Endodermal cell (in vitro differentiated cells): ENCODE measurements at regions not wholly inside any gene's neighbourhood (a gene's known extent, or its start where the extent isn't known, plus 50 kb on each side); places are given as distances from the start of the nearest gene placed in this dataset.

Experiments used
- DNase-seq: peaks from one replicate; pipeline ENCODE4 v3.0.0-alpha.2; 2017
- H3K27ac ChIP-seq: 2 replicates; pipeline ENCODE4 v1.5.1; 2013; ENCODE audit warnings: mild to moderate bottlenecking, low read depth, low read length, moderate library complexity
- H3K27me3 ChIP-seq: 2 replicates; pipeline ENCODE4 v1.6.1; 2013; ENCODE audit warnings: mild to moderate bottlenecking, low read length, moderate library complexity; ENCODE audit not compliant: insufficient read depth, control insufficient read depth, poor library complexity, severe bottlenecking
- H3K36me3 ChIP-seq: 2 replicates; pipeline ENCODE4 v1.7.0; 2013; ENCODE audit warnings: mild to moderate bottlenecking, low read length, moderate library complexity; ENCODE audit not compliant: control insufficient read depth, insufficient read depth
- H3K4me1 ChIP-seq: one replicate; pipeline ENCODE4 v1.7.0; 2013; ENCODE audit warnings: low read length; ENCODE audit not compliant: control insufficient read depth, insufficient read depth
- H3K4me3 ChIP-seq: 2 replicates; pipeline ENCODE4 v1.5.1; 2013; ENCODE audit warnings: mild to moderate bottlenecking, low read length, moderate library complexity
- H3K9ac ChIP-seq: 2 replicates; pipeline ENCODE4 v1.6.1; 2013; ENCODE audit warnings: mild to moderate bottlenecking, low read length, moderate library complexity; ENCODE audit not compliant: poor library complexity, severe bottlenecking; ENCODE audit errors: extremely low read depth
- H3K9me3 ChIP-seq: 2 replicates; pipeline ENCODE4 v1.6.1; 2013; ENCODE audit warnings: mild to moderate bottlenecking, low read length, moderate library complexity; ENCODE audit not compliant: control insufficient read depth
- H3K27ac Mint-ChIP-seq: 2 replicates; pipeline ENCODE4 v1.8.0; 2020; ENCODE audit warnings: mixed read lengths
- H3K27me3 Mint-ChIP-seq: 2 replicates; pipeline ENCODE4 v1.8.0; 2021; ENCODE audit warnings: mild to moderate bottlenecking, mixed read lengths; ENCODE audit not compliant: insufficient read depth
- H3K36me3 Mint-ChIP-seq: 2 replicates; pipeline ENCODE4 v1.8.0; 2020; ENCODE audit warnings: low read depth, mixed read lengths
- H3K4me1 Mint-ChIP-seq: 2 replicates; pipeline ENCODE4 v1.8.0; 2020; ENCODE audit warnings: mixed read lengths
- H3K4me3 Mint-ChIP-seq: 2 replicates; pipeline ENCODE4 v1.8.0; 2020; ENCODE audit warnings: mild to moderate bottlenecking, moderate library complexity, mixed read lengths
- H3K9me3 Mint-ChIP-seq: 2 replicates; pipeline ENCODE4 v1.8.0; 2020; ENCODE audit warnings: mild to moderate bottlenecking, mixed read lengths
- WGBS, 2 experiments: methylation state at CpG; one replicate each; pipeline versions ENCODE4 v1.1.5 to v1.1.7; 2013; ENCODE audit warnings: missing lambda C conversion rate in 2 of 2, mixed read lengths in 1 of 2; ENCODE audit not compliant: insufficient coverage in 1 of 2, insufficient read length in 1 of 2; 5-methylcytosine and 5-hydroxymethylcytosine counted together
- TF ChIP-seq, protein P1 (sequence below): fragments of 200-600 bp; sonication (generic); conservative IDR thresholded peaks from 2 replicates; pipeline ENCODE4 v1.5.0; 2021; ENCODE audit warnings: antibody characterized with exemption, mild to moderate bottlenecking

DNA sequence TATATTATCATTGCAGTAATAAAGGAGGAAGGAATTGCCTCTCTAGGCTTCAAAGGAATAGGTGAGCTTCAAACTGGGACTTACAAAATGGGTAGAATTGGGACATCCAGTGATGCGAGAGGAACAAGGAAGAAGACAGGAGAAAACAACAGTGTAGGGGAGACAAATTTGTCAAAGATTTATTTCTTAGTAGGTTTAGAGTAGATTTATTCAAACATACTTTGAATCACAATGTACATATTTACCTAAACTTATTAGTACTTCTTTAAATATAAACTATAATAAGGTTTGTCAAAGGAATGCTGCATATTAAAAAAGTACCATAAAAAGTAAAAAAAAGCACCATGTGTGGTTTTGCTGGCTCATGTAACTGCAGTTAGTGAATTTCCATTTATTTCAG is 161.4 kb upstream of the CDH2 start:
- TF ChIP-seq, protein P1, sequence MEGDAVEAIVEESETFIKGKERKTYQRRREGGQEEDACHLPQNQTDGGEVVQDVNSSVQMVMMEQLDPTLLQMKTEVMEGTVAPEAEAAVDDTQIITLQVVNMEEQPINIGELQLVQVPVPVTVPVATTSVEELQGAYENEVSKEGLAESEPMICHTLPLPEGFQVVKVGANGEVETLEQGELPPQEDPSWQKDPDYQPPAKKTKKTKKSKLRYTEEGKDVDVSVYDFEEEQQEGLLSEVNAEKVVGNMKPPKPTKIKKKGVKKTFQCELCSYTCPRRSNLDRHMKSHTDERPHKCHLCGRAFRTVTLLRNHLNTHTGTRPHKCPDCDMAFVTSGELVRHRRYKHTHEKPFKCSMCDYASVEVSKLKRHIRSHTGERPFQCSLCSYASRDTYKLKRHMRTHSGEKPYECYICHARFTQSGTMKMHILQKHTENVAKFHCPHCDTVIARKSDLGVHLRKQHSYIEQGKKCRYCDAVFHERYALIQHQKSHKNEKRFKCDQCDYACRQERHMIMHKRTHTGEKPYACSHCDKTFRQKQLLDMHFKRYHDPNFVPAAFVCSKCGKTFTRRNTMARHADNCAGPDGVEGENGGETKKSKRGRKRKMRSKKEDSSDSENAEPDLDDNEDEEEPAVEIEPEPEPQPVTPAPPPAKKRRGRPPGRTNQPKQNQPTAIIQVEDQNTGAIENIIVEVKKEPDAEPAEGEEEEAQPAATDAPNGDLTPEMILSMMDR: no peak
- no peaks in the 10 kb centered on the region for H3K36me3 ChIP-seq
- H3K27ac ChIP-seq: no peak overlapping the region
- Mint-ChIP-seq H3K4me1 (no peaks in the 10 kb centered on the region), H3K4me3 (no peak overlapping the region), H3K27me3 (no peaks in the 10 kb centered on the region), H3K27ac (no peak overlapping the region), H3K9me3 (peaks cover 2% of the 10 kb centered on the region), H3K36me3 (peaks cover 1% of the 10 kb centered on the region)
- H3K9ac ChIP-seq: no peak overlapping the region
- 94% methylated on average over 1 of the region's 1 CpG; no CpG with 5 or more reads in 1 of the 2 experiments for WGBS, 2 experiments
- DNase-seq: no peak
- peaks cover 7% of the 10 kb centered on the region for H3K9me3 ChIP-seq
- H3K4me3 ChIP-seq: no peak overlapping the region
- H3K4me1 ChIP-seq: no peaks in the 10 kb centered on the region
- H3K27me3 ChIP-seq: no peaks in the 10 kb centered on the region

DNA sequence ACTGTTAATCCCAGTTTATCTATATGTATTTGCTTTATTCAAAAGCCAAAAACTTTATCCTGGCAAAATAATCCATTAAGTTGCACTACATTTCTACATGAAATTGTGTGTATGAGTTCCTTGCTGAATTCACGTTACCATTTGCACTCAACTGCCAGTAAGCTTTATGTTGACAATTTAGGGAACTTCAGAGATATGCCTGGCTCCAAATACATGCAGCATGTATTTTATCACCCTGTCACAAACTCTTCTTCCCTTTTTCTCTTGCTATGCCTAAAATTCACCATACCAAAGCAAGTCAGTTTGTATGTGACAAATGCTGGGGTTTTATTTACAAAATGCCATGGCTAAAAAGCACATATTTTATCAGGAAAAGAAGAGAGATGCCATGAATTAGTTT is 157.6 kb upstream of the CDH2 start:
- TF ChIP-seq, protein P1: no peak
- peaks cover 4% of the 10 kb centered on the region for H3K4me1 ChIP-seq
- 96% methylated on average over 1 of the region's 1 CpG; no CpG with 5 or more reads in 1 of the 2 experiments for WGBS, 2 experiments
- H3K4me3 Mint-ChIP-seq: no peak overlapping the region
- H3K27ac ChIP-seq: no peak overlapping the region
- H3K36me3 ChIP-seq: no peaks in the 10 kb centered on the region
- no peaks in the 10 kb centered on the region for H3K36me3 Mint-ChIP-seq
- peaks cover 10% of the 10 kb centered on the region for H3K4me1 Mint-ChIP-seq
- no peak overlapping the region for H3K9ac ChIP-seq
- no peaks in the 10 kb centered on the region for H3K27me3 ChIP-seq
- no peaks in the 10 kb centered on the region for H3K9me3 Mint-ChIP-seq
- H3K9me3 ChIP-seq: peaks cover 4% of the 10 kb centered on the region
- no peak overlapping the region for H3K27ac Mint-ChIP-seq
- H3K27me3 Mint-ChIP-seq: no peaks in the 10 kb centered on the region
- no peak for DNase-seq
- no peak overlapping the region for H3K4me3 ChIP-seq

DNA sequence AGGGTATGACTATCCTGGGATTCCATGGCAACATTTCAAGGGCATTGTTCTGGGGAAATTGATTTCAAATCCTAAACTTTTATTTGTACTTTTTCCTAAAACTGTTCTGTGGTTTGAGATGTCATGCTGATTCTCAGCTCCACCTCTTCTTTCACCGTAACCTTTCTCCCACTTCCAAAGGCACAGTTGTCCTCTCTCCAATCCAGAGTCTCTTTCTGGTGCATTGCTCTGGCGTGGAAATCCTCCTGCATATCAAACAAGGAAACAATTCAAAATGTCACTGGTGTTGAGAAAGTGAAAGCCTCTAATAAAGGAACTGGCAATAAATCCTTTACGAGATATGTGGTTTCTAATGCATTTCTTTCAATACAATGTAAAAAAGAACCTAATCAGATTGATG is 155.1 kb upstream of the CDH2 start:
- no peaks in the 10 kb centered on the region for H3K27me3 Mint-ChIP-seq
- H3K36me3 ChIP-seq: no peaks in the 10 kb centered on the region
- peaks cover 4% of the 10 kb centered on the region for H3K4me1 ChIP-seq
- no peak overlapping the region for H3K27ac ChIP-seq
- H3K4me1 Mint-ChIP-seq: peaks cover 10% of the 10 kb centered on the region
- peaks cover 4% of the 10 kb centered on the region for H3K9me3 ChIP-seq
- 94% methylated on average over 3 of the region's 3 CpGs; no CpG with 5 or more reads in 1 of the 2 experiments for WGBS, 2 experiments
- no peak overlapping the region for H3K4me3 ChIP-seq
- TF ChIP-seq, protein P1: no peak
- H3K27me3 ChIP-seq: no peaks in the 10 kb centered on the region
- H3K27ac Mint-ChIP-seq: no peak overlapping the region
- no peak for DNase-seq
- H3K4me3 Mint-ChIP-seq: no peak overlapping the region
- H3K9ac ChIP-seq: peak overlapping the region; percentile 9
- no peaks in the 10 kb centered on the region for H3K9me3 Mint-ChIP-seq
- no peaks in the 10 kb centered on the region for H3K36me3 Mint-ChIP-seq
